Spleen (tissue), 11 donors: ENCODE measurements at regions not wholly inside any gene's neighbourhood (a gene's known extent, or its start where the extent isn't known, plus 50 kb on each side); places are given as distances from the start of the nearest gene placed in this dataset.
"Not testable (repeated sequence)": the region's sequence is repeated elsewhere in the genome, so short reads cannot be mapped to it uniquely, and the experiment has no call there.

Source experiments
- DNase-seq: peaks from one replicate; pipeline ENCODE4 v3.0.0-alpha.2; 2020
- H3K27ac ChIP-seq, 8 donors: fragments of 200-600 bp; sonication (generic) in 7 of 8; 1 replicate in 4 of 8; 2 replicates in 4 of 8; pipeline versions ENCODE4 v1.5.0 to v1.8.0; 2016 to 2021; ENCODE audit warnings: inconsistent platforms in 4 of 8, mild to moderate bottlenecking in 4 of 8, moderate library complexity in 1 of 8
- H3K27me3 ChIP-seq, 7 donors: fragments of 200-600 bp; sonication (generic) in 6 of 7; replicated peaks in 1 of 7; 1 replicate in 4 of 7; 2 replicates in 3 of 7; pipeline versions ENCODE4 v1.5.0 to v1.8.0; 2016 to 2021; ENCODE audit warnings: inconsistent platforms in 3 of 7, mild to moderate bottlenecking in 1 of 7
- H3K36me3 ChIP-seq, 6 donors: fragments of 200-600 bp; sonication (generic) in 5 of 6; 1 replicate in 4 of 6; 2 replicates in 2 of 6; pipeline versions ENCODE4 v1.5.0 to v1.8.0; 2016 to 2021; ENCODE audit warnings: inconsistent platforms in 2 of 6
- H3K4me1 ChIP-seq, 6 donors: fragments of 200-600 bp; sonication (generic) in 5 of 6; 1 replicate in 3 of 6; 2 replicates in 3 of 6; pipeline versions ENCODE4 v1.5.0 to v1.8.0; 2016 to 2021; ENCODE audit warnings: inconsistent platforms in 3 of 6
- H3K4me3 ChIP-seq, 8 donors: fragments of 200-600 bp; sonication (generic) in 7 of 8; 1 replicate in 4 of 8; 2 replicates in 4 of 8; pipeline versions ENCODE4 v1.5.0 to v1.8.0; 2016 to 2021; ENCODE audit warnings: inconsistent platforms in 4 of 8, mild to moderate bottlenecking in 4 of 8, moderate library complexity in 2 of 8
- H3K9me3 ChIP-seq, 8 donors: fragments of 200-600 bp; sonication (generic) in 7 of 8; 1 replicate in 4 of 8; 2 replicates in 4 of 8; pipeline versions ENCODE4 v1.5.0 to v1.8.0; 2016 to 2021; ENCODE audit warnings: inconsistent platforms in 4 of 8
- POLR2A ChIP-seq, 3 donors: fragments of 450-650 bp; IDR thresholded peaks; one replicate each; pipeline ENCODE4 v1.5.1; 2017; ENCODE audit warnings: antibody characterized with exemption in 3 of 3, mild to moderate bottlenecking in 1 of 3
- POLR2AphosphoS5 ChIP-seq, 3 donors: sonication (generic); formaldehyde crosslinking; IDR thresholded peaks; one replicate each; pipeline ENCODE4 v1.5.1; 2017; ENCODE audit warnings: antibody characterized with exemption in 3 of 3
- WGBS, 5 donors: extraction: QIAGEN DNeasy Blood & Tissue Kit in 3 of 5; methylation state at CpG; one replicate each; pipeline versions ENCODE4 v1.1.5 to v1.1.7; 2013 to 2018; 5-methylcytosine and 5-hydroxymethylcytosine counted together
- intact Hi-C: fragments of 100-400 bp; cut with DNase I; formaldehyde crosslinking; loops from one replicate; pipeline ENCODE4 v1.15.0; 2023; ENCODE audit warnings: low total_unique reads
- TF ChIP-seq, protein P1 (sequence below), 11 experiments: fragments of 200-600 bp in 7 of 11; fragments of 450-650 bp in 4 of 11; sonication (generic) in 4 of 11; IDR thresholded peaks in 8 of 11; conservative IDR thresholded peaks in 3 of 11; 1 replicate in 7 of 11; 2 replicates in 4 of 11; pipeline versions ENCODE4 v1.4.0 to v1.8.0; 2016 to 2021; ENCODE audit warnings: antibody characterized with exemption in 11 of 11, inconsistent platforms in 4 of 11, mild to moderate bottlenecking in 1 of 11
- donor health status: healthy with polysubstance abuse.
- donor health status: DM: no; HTN: no; CAD: no; lungs with moderate emphysema.
- donor health status: DM: no; HTN: no; CAD: no.
- donor health status: Bipolar disorder and iron deficiency.
- donor health status: healthy.
- donor health status: DM: no; HTN: no; CAD: no.
- donor health status: DM: yes; HTN: yes; CAD: no.

DNA sequence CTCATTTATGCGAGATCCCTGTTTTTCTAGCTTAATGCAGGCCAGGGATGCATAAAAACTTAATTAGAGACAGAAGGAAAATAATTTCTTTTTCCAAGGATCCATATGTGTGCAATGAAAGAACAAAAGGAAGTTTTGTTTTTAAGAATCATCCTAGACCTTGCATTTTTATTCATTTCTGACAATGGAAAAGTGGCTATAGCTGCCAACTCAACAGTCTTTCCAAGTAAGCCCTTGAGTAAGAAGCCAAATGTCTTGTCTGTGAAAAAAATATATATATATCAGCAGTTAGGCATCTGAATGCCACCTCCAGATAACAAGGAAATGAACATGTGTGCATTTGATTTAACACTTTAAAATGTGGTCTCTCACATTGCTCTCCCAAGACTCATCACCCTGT lies 1397.6 kb downstream of the GATA3 start:
- peaks cover 0 to 28% (median 22%) of the 10 kb centered on the region in 8 donors for H3K9me3 ChIP-seq
- no peaks in the 10 kb centered on the region for H3K27me3 ChIP-seq
- H3K4me1 ChIP-seq: no peaks in the 10 kb centered on the region
- H3K27ac ChIP-seq: no peak overlapping the region
- H3K36me3 ChIP-seq: no peaks in the 10 kb centered on the region
- H3K4me3 ChIP-seq: no peak overlapping the region
- 63 to 79% (median 71%) methylated on average over 1 of the region's 1 CpG for WGBS, 5 donors
- TF ChIP-seq POLR2AphosphoS5 (IDR thresholded peaks at IDR 0.05) (no peak), POLR2A (IDR thresholded peaks at IDR 0.05) (no peak)
- TF ChIP-seq, protein P1, sequence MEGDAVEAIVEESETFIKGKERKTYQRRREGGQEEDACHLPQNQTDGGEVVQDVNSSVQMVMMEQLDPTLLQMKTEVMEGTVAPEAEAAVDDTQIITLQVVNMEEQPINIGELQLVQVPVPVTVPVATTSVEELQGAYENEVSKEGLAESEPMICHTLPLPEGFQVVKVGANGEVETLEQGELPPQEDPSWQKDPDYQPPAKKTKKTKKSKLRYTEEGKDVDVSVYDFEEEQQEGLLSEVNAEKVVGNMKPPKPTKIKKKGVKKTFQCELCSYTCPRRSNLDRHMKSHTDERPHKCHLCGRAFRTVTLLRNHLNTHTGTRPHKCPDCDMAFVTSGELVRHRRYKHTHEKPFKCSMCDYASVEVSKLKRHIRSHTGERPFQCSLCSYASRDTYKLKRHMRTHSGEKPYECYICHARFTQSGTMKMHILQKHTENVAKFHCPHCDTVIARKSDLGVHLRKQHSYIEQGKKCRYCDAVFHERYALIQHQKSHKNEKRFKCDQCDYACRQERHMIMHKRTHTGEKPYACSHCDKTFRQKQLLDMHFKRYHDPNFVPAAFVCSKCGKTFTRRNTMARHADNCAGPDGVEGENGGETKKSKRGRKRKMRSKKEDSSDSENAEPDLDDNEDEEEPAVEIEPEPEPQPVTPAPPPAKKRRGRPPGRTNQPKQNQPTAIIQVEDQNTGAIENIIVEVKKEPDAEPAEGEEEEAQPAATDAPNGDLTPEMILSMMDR (IDR thresholded peaks at IDR 0.05 in 8 of 11, conservative IDR thresholded peaks at IDR 0.05 in 3 of 11): no peak
- intact Hi-C loops: no loop called here
- DNase-seq: no peak

DNA sequence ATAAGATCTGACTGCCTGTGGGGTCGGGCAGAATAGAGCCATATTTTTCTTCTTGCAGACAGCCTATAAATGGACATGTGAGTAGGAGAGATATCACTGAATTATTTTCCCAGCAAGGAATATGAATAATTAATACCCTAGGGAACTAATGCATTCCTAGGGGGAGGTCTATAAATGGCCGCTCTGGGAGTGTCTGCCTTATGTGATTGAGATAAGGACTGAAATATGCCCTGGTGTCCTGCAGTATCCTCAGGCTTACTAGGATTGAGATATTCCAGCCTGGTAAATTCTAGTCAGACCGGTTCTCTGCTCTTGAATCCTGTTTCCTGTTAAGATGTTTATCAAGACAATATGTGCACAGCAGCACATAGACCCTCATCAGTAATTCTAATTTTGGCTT lies 1399.4 kb downstream of the GATA3 start:
- intact Hi-C loops, DNase-seq, H3K4me1 ChIP-seq, H3K4me3 ChIP-seq, H3K27ac ChIP-seq, H3K36me3 ChIP-seq, H3K27me3 ChIP-seq: not testable (repeated sequence)
- H3K9me3 ChIP-seq: peaks cover 0 to 28% (median 22%) of the 10 kb centered on the region in 8 donors
- 78 to 88% (median 83%) methylated on average over 3 of the region's 3 CpGs for WGBS, 5 donors

DNA sequence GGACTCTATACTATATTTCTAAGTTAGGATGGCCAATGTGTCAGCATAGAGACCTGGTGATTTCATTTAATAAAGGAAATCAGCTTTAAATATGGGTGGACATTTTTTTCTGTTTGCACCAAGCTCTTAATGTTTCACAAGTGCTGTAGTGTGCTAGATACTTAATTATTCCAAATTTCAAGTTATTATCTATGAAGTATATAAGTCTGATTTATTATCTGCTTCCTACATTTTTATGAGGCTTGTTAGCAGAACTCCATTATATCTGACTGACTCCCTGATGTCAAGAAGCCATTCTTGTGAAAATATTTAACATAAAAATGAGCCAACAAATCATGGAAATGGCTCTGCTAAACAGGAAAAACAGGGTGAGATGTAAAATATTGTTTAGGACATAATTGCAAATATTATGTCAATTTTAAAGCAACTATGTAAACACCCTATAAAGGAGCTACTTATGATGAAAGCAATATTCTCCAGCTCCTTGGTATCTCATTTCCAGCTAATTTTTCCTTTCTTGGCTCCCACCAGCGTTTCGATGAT lies 1415.2 kb downstream of the GATA3 start:
- intact Hi-C loops: no loop called here
- Histone ChIP-seq H3K4me3 (no peak overlapping the region), H3K27me3 (no peaks in the 10 kb centered on the region), H3K27ac (no peak overlapping the region), H3K4me1 (no peaks in the 10 kb centered on the region), H3K36me3 (no peaks in the 10 kb centered on the region), H3K9me3 (no peaks in the 10 kb centered on the region)
- TF ChIP-seq POLR2A (IDR thresholded peaks at IDR 0.05) (no peak), POLR2AphosphoS5 (IDR thresholded peaks at IDR 0.05) (no peak)
- TF ChIP-seq, protein P1 (IDR thresholded peaks at IDR 0.05 in 8 of 11, conservative IDR thresholded peaks at IDR 0.05 in 3 of 11): no peak
- DNase-seq: no peak
- 71 to 94% (median 78%) methylated on average over 2 of the region's 2 CpGs for WGBS, 5 donors

DNA sequence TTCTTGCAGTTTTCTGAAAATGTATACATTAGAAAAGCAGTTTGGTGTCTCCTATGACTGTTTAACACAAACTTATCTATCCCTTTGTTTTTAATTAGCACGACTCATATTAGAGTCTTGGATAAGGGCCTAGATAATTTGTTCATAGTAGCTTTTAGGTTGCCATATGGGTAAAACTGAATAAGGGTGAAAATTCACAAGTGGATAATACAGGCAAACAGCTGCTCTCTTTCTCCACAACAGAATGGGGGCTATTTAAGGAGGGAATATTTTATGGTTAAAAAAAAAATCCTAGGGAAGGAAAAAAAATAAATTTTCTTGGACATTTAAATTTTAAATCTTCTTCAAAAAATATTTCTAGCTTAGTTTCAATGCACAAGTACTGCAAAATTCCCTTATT lies 1416.1 kb downstream of the GATA3 start:
- Histone ChIP-seq H3K36me3 (no peaks in the 10 kb centered on the region), H3K4me3 (no peak overlapping the region), H3K27me3 (no peaks in the 10 kb centered on the region), H3K27ac (no peak overlapping the region), H3K4me1 (no peaks in the 10 kb centered on the region), H3K9me3 (no peaks in the 10 kb centered on the region)
- no peak for DNase-seq
- intact Hi-C loops: no loop called here
- TF ChIP-seq POLR2A (IDR thresholded peaks at IDR 0.05): no peak
- no peak for TF ChIP-seq POLR2AphosphoS5 (IDR thresholded peaks at IDR 0.05)
- TF ChIP-seq, protein P1 (IDR thresholded peaks at IDR 0.05 in 8 of 11, conservative IDR thresholded peaks at IDR 0.05 in 3 of 11): no peak
- WGBS, 5 donors: 72 to 96% (median 85%) methylated on average over 1 of the region's 1 CpG

DNA sequence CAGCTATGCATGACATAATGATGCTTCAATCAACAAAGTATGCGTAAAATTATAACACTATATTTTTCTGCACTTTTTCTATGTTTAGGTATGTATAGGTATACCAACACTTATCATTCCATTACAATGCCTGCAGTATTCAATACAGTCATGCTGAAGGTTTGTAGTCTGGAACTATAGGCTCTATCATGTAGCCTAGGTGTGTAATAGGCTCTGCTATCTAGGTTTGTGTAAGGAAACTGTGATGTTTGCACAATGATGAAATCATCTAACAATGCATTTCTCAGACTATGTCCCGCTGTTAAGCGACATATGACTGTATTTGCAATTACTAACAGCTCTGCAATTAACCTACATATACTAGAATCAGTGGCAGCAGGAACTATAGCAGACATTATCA lies 1447.5 kb downstream of the GATA3 start:
- 88 to 100% (median 95%) methylated on average over 3 of the region's 3 CpGs for WGBS, 5 donors
- Histone ChIP-seq H3K36me3 (no peaks in the 10 kb centered on the region), H3K27me3 (no peaks in the 10 kb centered on the region), H3K4me1 (no peaks in the 10 kb centered on the region), H3K9me3 (peaks cover 0 to under 1% (median 0%) of the 10 kb centered on the region in 8 donors), H3K27ac (no peak overlapping the region), H3K4me3 (no peak overlapping the region)
- DNase-seq: no peak
- intact Hi-C loops: no loop called here
- TF ChIP-seq POLR2A (IDR thresholded peaks at IDR 0.05) (no peak), POLR2AphosphoS5 (IDR thresholded peaks at IDR 0.05) (no peak)
- TF ChIP-seq, protein P1 (IDR thresholded peaks at IDR 0.05 in 8 of 11, conservative IDR thresholded peaks at IDR 0.05 in 3 of 11): no peak
